Lower leg skin (tissue), 3 donors: ENCODE measurements at regions not wholly inside any gene's neighbourhood (a gene's known extent, or its start where the extent isn't known, plus 50 kb on each side); places are given as distances from the start of the nearest gene placed in this dataset.

Source experiments
- CTCF ChIP-seq, 3 donors: fragments of 450-650 bp; IDR thresholded peaks; one replicate each; pipeline ENCODE4 v1.5.1; 2016; ENCODE audit warnings: antibody characterized with exemption in 3 of 3, mild to moderate bottlenecking in 3 of 3, moderate library complexity in 2 of 3
- POLR2A ChIP-seq, 2 donors: fragments of 450-650 bp; IDR thresholded peaks; one replicate each; pipeline ENCODE4 v1.6.1; 2016 to 2017; ENCODE audit warnings: antibody characterized with exemption in 2 of 2, mild to moderate bottlenecking in 1 of 2, moderate library complexity in 1 of 2

- no peak for TF ChIP-seq POLR2A (IDR thresholded peaks at IDR 0.05)
- no peak for TF ChIP-seq CTCF (IDR thresholded peaks at IDR 0.05)
These were observed 151.4 kb upstream of the TMCC3 start for GRCh38 chr12:94801745-94802144.
